Heart right ventricle (tissue), 16 donors: ENCODE measurements at regions not wholly inside any gene's neighbourhood (a gene's known extent, or its start where the extent isn't known, plus 50 kb on each side); places are given as distances from the start of the nearest gene placed in this dataset.

Experiments used
- ATAC-seq, 8 donors: fragments of 200-7000 bp; cut with Tn5 transposase; one replicate each; pipeline ENCODE4 v1.9.1; 2020; ENCODE audit warnings: mild to moderate bottlenecking in 8 of 8, moderate library complexity in 8 of 8, moderate number of reproducible peaks in 1 of 8
- DNase-seq, 2 donors: peaks; one replicate each; pipeline ENCODE4 v3.0.0-alpha.2; 2020
- H3K27ac ChIP-seq, 10 donors: fragments of 200-600 bp; sonication (generic) in 2 of 10; one replicate each; pipeline versions ENCODE4 v1.5.0 to v1.8.0; 2020 to 2022; ENCODE audit warnings: mild to moderate bottlenecking in 3 of 10
- H3K27me3 ChIP-seq, 7 donors: fragments of 200-600 bp; one replicate each; pipeline ENCODE4 v1.8.0; 2021 to 2022; ENCODE audit warnings: mild to moderate bottlenecking in 2 of 7
- H3K36me3 ChIP-seq, 9 donors: fragments of 200-600 bp; sonication (generic) in 1 of 9; one replicate each; pipeline versions ENCODE4 v1.5.0 to v1.8.0; 2020 to 2022; ENCODE audit warnings: mild to moderate bottlenecking in 2 of 9
- H3K4me1 ChIP-seq, 9 donors: fragments of 200-600 bp; sonication (generic) in 1 of 9; one replicate each; pipeline versions ENCODE4 v1.5.0 to v1.8.0; 2020 to 2022; ENCODE audit warnings: mild to moderate bottlenecking in 4 of 9
- H3K4me3 ChIP-seq, 10 donors: fragments of 200-600 bp; sonication (generic) in 2 of 10; one replicate each; pipeline versions ENCODE4 v1.5.0 to v1.8.0; 2020 to 2022; ENCODE audit warnings: mild to moderate bottlenecking in 7 of 10, moderate library complexity in 2 of 10
- H3K9me3 ChIP-seq, 11 donors: fragments of 200-600 bp in 10 of 11; sonication (generic) in 2 of 11; one replicate each; pipeline versions ENCODE4 v1.5.0 to v1.8.0; 2013 to 2022; ENCODE audit warnings: mild to moderate bottlenecking in 2 of 11, control low read depth in 1 of 11, moderate library complexity in 1 of 11
- WGBS, 2 donors: extraction: QIAGEN DNeasy Blood & Tissue Kit; methylation state at CpG; one replicate each; pipeline ENCODE4 v1.1.7; 2013; ENCODE audit warnings: inconsistent platforms in 1 of 2; 5-methylcytosine and 5-hydroxymethylcytosine counted together
- intact Hi-C, 10 donors: fragments of 100-400 bp; cut with DNase I; formaldehyde crosslinking; loops; one replicate each; pipeline versions ENCODE4 v1.11.1 to v1.14.2; 2022
- TF ChIP-seq, protein P1 (sequence below), 9 donors: fragments of 200-600 bp; sonication (generic) in 2 of 9; IDR thresholded peaks; one replicate each; pipeline versions ENCODE4 v1.5.0 to v1.8.0; 2021 to 2022; ENCODE audit warnings: antibody characterized with exemption in 9 of 9, mild to moderate bottlenecking in 5 of 9, moderate library complexity in 1 of 9
- donor health status: Arrhythmogenic right ventricular cardiomyopathy.
- donor health status: ischemic (EF 13 %, LVEDD 7.1; RV severe dilation, severe dysfunction).
- donor health status: healthy with polysubstance abuse.
- donor health status: DM: no; HTN: yes; CAD: no.
- donor health status: DM: no; HTN: no; CAD: no.
- donor health status: ischemic (EF 25% LVEDD 6.9; RV normal size, moderate dysfunction).
- donor health status: ischemic (EF 25% LVEDD 5.7; RV mildly dilated, moderate dysfunction).
- donor health status: healthy.
- donor health status: DM: yes; HTN: yes; CAD: no.
- donor health status: Ischemic cardiomyopathy.
- donor health status: ischemic (EF 35%, LVEDD 5.7; RV mildly dilated, moderate dysfunction).
- donor health status: nonischemic (EF 11% LVEDD 7.7; RV severe dilation, severe dysfunction).
- donor health status: DM: yes; HTN: yes; CAD: no.
- donor health status: PGD.
- donor health status: ischemic (EF 29% LVEDD 5.4; RV normal size, mild dysfunction).
- donor health status: nonischemic (EF 23%, LVEDD 6.1; RV moderate dilation, normal function).

DNA sequence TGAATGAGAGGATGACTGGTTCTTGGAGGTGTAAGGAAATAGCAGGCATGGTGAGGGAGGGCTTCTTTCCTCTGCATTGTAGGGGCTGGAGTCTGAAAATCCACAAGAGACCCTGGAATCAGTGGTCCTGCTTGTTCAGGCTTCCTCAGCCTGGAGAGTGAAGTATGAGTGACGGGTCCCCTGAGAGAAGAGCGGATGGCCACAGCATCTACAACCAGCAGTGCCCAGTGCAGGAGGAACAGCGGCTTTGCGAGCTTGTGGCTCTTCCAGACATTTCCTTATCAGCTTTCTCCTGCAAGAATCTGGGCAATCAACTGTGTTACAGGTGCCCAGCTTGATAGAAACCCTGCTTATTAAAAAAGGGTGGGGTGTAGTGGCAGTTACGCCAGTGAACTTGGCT, 97.0 kb upstream of the HES1 start:
- Histone ChIP-seq H3K4me1 (peaks cover 0 to 8% (median 0%) of the 10 kb centered on the region in 9 donors), H3K9me3 (no peaks in the 10 kb centered on the region), H3K27ac (no peak overlapping the region), H3K4me3 (no peak overlapping the region), H3K36me3 (no peaks in the 10 kb centered on the region), H3K27me3 (peaks cover 0 to 4% (median 0%) of the 10 kb centered on the region in 7 donors)
- TF ChIP-seq, protein P1, sequence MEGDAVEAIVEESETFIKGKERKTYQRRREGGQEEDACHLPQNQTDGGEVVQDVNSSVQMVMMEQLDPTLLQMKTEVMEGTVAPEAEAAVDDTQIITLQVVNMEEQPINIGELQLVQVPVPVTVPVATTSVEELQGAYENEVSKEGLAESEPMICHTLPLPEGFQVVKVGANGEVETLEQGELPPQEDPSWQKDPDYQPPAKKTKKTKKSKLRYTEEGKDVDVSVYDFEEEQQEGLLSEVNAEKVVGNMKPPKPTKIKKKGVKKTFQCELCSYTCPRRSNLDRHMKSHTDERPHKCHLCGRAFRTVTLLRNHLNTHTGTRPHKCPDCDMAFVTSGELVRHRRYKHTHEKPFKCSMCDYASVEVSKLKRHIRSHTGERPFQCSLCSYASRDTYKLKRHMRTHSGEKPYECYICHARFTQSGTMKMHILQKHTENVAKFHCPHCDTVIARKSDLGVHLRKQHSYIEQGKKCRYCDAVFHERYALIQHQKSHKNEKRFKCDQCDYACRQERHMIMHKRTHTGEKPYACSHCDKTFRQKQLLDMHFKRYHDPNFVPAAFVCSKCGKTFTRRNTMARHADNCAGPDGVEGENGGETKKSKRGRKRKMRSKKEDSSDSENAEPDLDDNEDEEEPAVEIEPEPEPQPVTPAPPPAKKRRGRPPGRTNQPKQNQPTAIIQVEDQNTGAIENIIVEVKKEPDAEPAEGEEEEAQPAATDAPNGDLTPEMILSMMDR (IDR thresholded peaks at IDR 0.05): no peak
- WGBS, 2 donors: 94 to 99% methylated on average over 5 of the region's 5 CpGs
- intact Hi-C loops: no loop called here
- ATAC-seq: no peak
- DNase-seq: no peak

DNA sequence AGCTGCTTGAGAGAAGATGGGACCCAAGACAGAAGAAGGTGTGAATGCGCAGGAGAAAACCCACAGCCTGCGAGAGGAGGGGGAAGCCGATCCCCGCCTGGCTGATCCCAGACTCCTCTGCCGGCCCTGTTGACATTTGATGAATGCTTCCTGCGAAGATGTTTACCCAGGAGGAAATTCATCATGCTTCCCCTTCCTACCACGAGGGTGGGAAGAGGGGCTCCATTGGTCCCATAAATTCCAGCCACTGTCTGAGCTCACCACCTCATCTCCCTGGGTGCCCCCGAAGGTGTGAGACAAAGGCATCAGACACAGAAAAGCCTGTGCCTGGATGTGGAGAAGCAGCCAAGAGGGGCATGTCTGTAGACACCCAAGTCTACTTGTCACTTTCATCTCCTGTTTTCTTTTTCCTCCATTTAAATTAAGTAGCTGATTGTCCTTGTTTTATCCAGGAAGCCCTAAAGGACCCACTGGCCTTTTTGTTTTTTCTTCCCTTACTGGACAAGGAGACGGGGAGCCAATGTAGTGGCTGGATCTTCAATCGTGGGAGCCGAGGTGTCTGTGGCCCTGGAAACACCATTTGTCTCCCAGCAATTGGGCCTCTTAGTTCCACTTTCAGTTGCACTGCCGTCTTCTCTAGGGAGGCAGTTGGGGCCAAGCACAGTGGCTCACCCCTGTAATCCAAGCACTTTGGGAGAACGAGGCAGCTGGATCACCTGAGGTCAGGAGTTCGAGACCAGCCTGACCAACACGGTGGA, 95.3 kb upstream of the HES1 start:
- H3K36me3 ChIP-seq: no peaks in the 10 kb centered on the region
- intact Hi-C loops: no loop called here
- 69 to 71% methylated on average over 14 to 15 of the region's 15 CpGs for whole genome bisulfite sequencing, 2 donors
- H3K27ac ChIP-seq: no peak overlapping the region
- DNase-seq (no peak), ATAC-seq (peak in 1 of 8 donors; percentile 39)
- H3K4me3 ChIP-seq: no peak overlapping the region
- TF ChIP-seq, protein P1 (IDR thresholded peaks at IDR 0.05): no peak
- no peaks in the 10 kb centered on the region for H3K9me3 ChIP-seq
- H3K4me1 ChIP-seq: peaks cover 0 to 8% (median 0%) of the 10 kb centered on the region in 9 donors
- H3K27me3 ChIP-seq: peaks cover 0 to 4% (median 0%) of the 10 kb centered on the region in 7 donors

DNA sequence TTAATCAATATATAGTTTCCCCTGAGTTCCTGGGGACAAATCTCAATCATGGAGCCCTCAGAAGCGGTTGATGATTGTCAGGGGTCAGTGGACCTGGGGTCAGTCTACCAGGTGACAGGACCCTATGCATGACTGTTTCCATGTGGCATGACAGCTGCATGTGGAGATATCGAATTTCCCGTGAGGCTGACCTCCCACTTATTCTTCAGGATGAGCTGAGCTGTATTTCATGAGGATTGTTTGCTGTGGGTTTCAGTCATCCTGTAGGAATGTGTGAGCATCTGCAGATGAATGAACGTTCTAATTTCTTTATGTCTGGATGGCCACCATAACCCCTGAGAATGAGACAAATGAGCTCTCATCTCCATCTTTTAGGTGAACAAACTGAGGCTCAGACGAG, 93.0 kb upstream of the HES1 start:
- DNase-seq (no peak), ATAC-seq (no peak)
- Histone ChIP-seq H3K36me3 (no peaks in the 10 kb centered on the region), H3K27ac (no peak overlapping the region), H3K4me3 (no peak overlapping the region), H3K4me1 (peaks cover 0 to 26% (median 15%) of the 10 kb centered on the region in 9 donors), H3K27me3 (peaks cover 0 to 4% (median 0%) of the 10 kb centered on the region in 7 donors), H3K9me3 (no peaks in the 10 kb centered on the region)
- WGBS, 2 donors: 86 to 88% methylated on average over 5 of the region's 5 CpGs
- intact Hi-C loops: no loop called here
- TF ChIP-seq, protein P1 (IDR thresholded peaks at IDR 0.05): no peak

DNA sequence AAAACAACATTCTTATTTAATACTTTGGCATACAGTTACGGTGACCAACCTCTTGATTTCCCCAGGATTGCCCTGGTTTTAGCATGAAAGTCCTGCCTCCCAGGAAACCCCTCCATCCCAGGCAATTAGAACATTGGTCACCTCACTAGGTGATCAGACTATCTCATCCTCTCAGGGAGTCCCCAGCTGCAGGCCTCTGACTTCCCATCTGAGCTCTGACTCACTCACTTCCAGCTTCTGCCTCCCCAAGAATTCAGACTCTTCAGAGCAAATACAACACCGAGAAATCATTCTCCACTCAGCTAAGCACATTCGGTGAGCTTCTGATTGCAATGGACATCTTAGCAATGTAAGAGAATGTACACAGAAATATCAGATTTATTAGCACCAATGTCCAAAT, 92.4 kb upstream of the HES1 start:
- H3K4me3 ChIP-seq: no peak overlapping the region
- ATAC-seq (no peak), DNase-seq (no peak)
- H3K4me1 ChIP-seq: peaks cover 0 to 29% (median 15%) of the 10 kb centered on the region in 9 donors
- H3K36me3 ChIP-seq: no peaks in the 10 kb centered on the region
- H3K27ac ChIP-seq: no peak overlapping the region
- no peaks in the 10 kb centered on the region for H3K9me3 ChIP-seq
- intact Hi-C loops: no loop called here
- 91 to 94% methylated on average over 3 of the region's 3 CpGs for WGBS, 2 donors
- H3K27me3 ChIP-seq: peaks cover 0 to 4% (median 0%) of the 10 kb centered on the region in 7 donors
- TF ChIP-seq, protein P1 (IDR thresholded peaks at IDR 0.05): no peak
